Liver (tissue), 7 donors: ENCODE measurements at regions not wholly inside any gene's neighbourhood (a gene's known extent, or its start where the extent isn't known, plus 50 kb on each side); places are given as distances from the start of the nearest gene placed in this dataset.

Source experiments
- DNase-seq: peaks from one replicate; pipeline ENCODE4 v3.0.0-alpha.2; 2017; ENCODE audit warnings: low spot score
- H3K27ac ChIP-seq, 2 donors: one replicate each; pipeline ENCODE4 v1.7.0; 2013; ENCODE audit warnings: inconsistent platforms in 2 of 2, low read length in 2 of 2, control low read depth in 1 of 2, low read depth in 1 of 2, mild to moderate bottlenecking in 1 of 2
- H3K27me3 ChIP-seq, 4 donors: one replicate each; pipeline versions ENCODE4 v1.6.1 to v1.7.0; 2013; ENCODE audit warnings: low read length in 3 of 4, inconsistent platforms in 1 of 4, mild to moderate bottlenecking in 1 of 4, moderate library complexity in 1 of 4; ENCODE audit not compliant: control insufficient read depth in 4 of 4, insufficient read depth in 4 of 4
- H3K36me3 ChIP-seq, 4 donors: one replicate each; pipeline versions ENCODE4 v1.6.1 to v1.7.0; 2013; ENCODE audit warnings: low read length in 3 of 4, mild to moderate bottlenecking in 3 of 4, low read depth in 1 of 4, moderate library complexity in 1 of 4; ENCODE audit not compliant: control insufficient read depth in 4 of 4, insufficient read depth in 3 of 4
- H3K4me1 ChIP-seq, 4 donors: one replicate each; pipeline versions ENCODE4 v1.6.1 to v1.7.0; 2013; ENCODE audit warnings: low read length in 3 of 4, mild to moderate bottlenecking in 3 of 4, moderate library complexity in 1 of 4; ENCODE audit not compliant: control insufficient read depth in 4 of 4, insufficient read depth in 4 of 4
- H3K4me3 ChIP-seq, 3 donors: one replicate each; pipeline versions ENCODE4 v1.6.1 to v1.7.0; 2013; ENCODE audit warnings: low read length in 3 of 3, control low read depth in 1 of 3, low read depth in 1 of 3, mild to moderate bottlenecking in 1 of 3
- H3K9ac ChIP-seq, 2 donors: one replicate each; pipeline ENCODE4 v1.7.0; 2013; ENCODE audit warnings: low read length in 2 of 2, mild to moderate bottlenecking in 2 of 2, moderate library complexity in 2 of 2, control low read depth in 1 of 2, low read depth in 1 of 2
- H3K9me3 ChIP-seq, 4 donors: one replicate each; pipeline versions ENCODE4 v1.6.1 to v1.7.0; 2013; ENCODE audit warnings: low read length in 3 of 4; ENCODE audit not compliant: control insufficient read depth in 4 of 4
- EGR1 ChIP-seq, 2 donors: IDR thresholded peaks; 2 replicates each; pipeline ENCODE4 v1.6.1; 2016 to 2018; ENCODE audit warnings: antibody characterized with exemption in 2 of 2, low read depth in 2 of 2
- FOXA1 ChIP-seq: IDR thresholded peaks from 2 replicates; pipeline ENCODE4 v1.6.1; 2016; ENCODE audit warnings: antibody characterized with exemption
- FOXA2 ChIP-seq: IDR thresholded peaks from 2 replicates; pipeline ENCODE4 v1.6.1; 2016; ENCODE audit warnings: antibody characterized with exemption
- GABPA ChIP-seq, 2 donors: IDR thresholded peaks in 1 of 2; conservative IDR thresholded peaks in 1 of 2; 2 replicates each; pipeline ENCODE4 v1.6.1; 2016; ENCODE audit warnings: antibody characterized with exemption in 2 of 2, mild to moderate bottlenecking in 1 of 2, moderate library complexity in 1 of 2
- HNF4A ChIP-seq, 2 donors: conservative IDR thresholded peaks; 2 replicates each; pipeline ENCODE4 v1.6.1; 2016; ENCODE audit warnings: antibody characterized with exemption in 2 of 2, mild to moderate bottlenecking in 2 of 2
- JUND ChIP-seq, 2 donors: IDR thresholded peaks; 2 replicates each; pipeline ENCODE4 v1.6.1; 2016; ENCODE audit warnings: antibody characterized with exemption in 2 of 2
- NR2F2 ChIP-seq: IDR thresholded peaks from 2 replicates; pipeline ENCODE4 v1.6.1; 2016; ENCODE audit warnings: antibody characterized with exemption
- RAD21 ChIP-seq, 2 donors: IDR thresholded peaks; 2 replicates each; pipeline ENCODE4 v1.6.1; 2016; ENCODE audit warnings: antibody characterized with exemption in 2 of 2, mild to moderate bottlenecking in 2 of 2
- RXRA ChIP-seq, 2 donors: IDR thresholded peaks; 2 replicates each; pipeline ENCODE4 v1.6.1; 2017 to 2018; ENCODE audit warnings: antibody characterized with exemption in 2 of 2, mild to moderate bottlenecking in 1 of 2
- SP1 ChIP-seq: IDR thresholded peaks from 2 replicates; pipeline ENCODE4 v1.6.1; 2018; ENCODE audit warnings: antibody characterized with exemption, mild to moderate bottlenecking
- TAF1 ChIP-seq: conservative IDR thresholded peaks from 2 replicates; pipeline ENCODE4 v1.6.1; 2016; ENCODE audit warnings: antibody characterized with exemption, mild to moderate bottlenecking
- YY1 ChIP-seq: IDR thresholded peaks from 2 replicates; pipeline ENCODE4 v1.6.1; 2016; ENCODE audit warnings: antibody characterized with exemption, mild to moderate bottlenecking
- WGBS: extraction: QIAGEN DNeasy Blood & Tissue Kit; methylation state at CpG from one replicate; pipeline ENCODE4 v1.1.7; 2013; 5-methylcytosine and 5-hydroxymethylcytosine counted together
- TF ChIP-seq, protein P1 (sequence below): IDR thresholded peaks from 2 replicates; pipeline ENCODE4 v1.6.1; 2016; ENCODE audit warnings: antibody characterized with exemption
- TF ChIP-seq, protein P2 (sequence below): IDR thresholded peaks from 2 replicates; pipeline ENCODE4 v1.6.1; 2016; ENCODE audit warnings: antibody characterized with exemption, mild to moderate bottlenecking
- TF ChIP-seq, protein P3 (sequence below): IDR thresholded peaks from 2 replicates; pipeline ENCODE4 v1.6.1; 2016; ENCODE audit warnings: antibody characterized with exemption
- TF ChIP-seq, protein P4 (sequence below): IDR thresholded peaks from 2 replicates; pipeline ENCODE4 v1.6.1; 2016; ENCODE audit warnings: antibody characterized with exemption
- donor health status: healthy.
- donor health status: healthy.
- donor health status: healthy.
- donor health status: healthy.

DNA sequence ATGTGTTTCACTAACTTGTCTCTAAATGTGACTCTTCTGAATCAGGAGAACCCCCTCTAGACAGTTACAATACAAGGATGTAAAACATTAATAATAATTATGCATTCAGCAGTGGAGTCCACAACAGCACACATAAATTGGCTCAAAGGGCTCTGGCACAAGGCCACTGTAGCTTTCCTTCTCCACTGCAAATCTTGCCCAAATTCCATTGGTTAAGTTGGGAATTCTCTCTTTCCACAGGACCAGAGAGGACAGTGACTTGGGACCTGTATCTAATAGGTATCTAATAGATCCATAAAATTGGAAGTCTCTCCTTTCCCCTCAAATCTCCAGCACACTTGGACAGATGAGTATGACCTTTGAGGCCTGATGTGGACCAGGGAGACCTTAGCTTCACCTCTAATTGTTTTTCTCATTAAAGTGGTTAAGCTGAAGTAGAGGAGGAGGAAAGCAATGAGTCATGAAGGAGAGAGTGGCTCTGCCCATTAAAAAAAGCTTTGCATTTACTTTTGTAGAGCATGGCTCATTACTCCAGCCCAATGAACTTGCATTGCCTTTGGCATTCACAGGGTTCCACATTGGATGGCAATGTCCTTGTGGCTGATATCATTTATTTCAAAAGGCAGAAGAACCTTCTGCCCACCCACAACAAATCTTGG lies 72.3 kb upstream of the SH3RF1 start:
- no peak overlapping the region for H3K9ac ChIP-seq
- no peaks in the 10 kb centered on the region for H3K36me3 ChIP-seq
- TF ChIP-seq EGR1 (IDR thresholded peaks at IDR 0.05; ENCODE audit: low read depth in 2 of 2) (no peak), JUND (IDR thresholded peaks at IDR 0.05) (no peak), GABPA (IDR thresholded peaks at IDR 0.05 in 1 of 2, conservative IDR thresholded peaks at IDR 0.05 in 1 of 2) (no peak), SP1 (no peak), RAD21 (IDR thresholded peaks at IDR 0.05) (no peak), YY1 (no peak), HNF4A (conservative IDR thresholded peaks at IDR 0.05) (no peak), RXRA (IDR thresholded peaks at IDR 0.05) (no peak), TAF1 (no peak)
- TF ChIP-seq, protein P1, sequence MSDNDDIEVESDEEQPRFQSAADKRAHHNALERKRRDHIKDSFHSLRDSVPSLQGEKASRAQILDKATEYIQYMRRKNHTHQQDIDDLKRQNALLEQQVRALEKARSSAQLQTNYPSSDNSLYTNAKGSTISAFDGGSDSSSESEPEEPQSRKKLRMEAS: no peak
- TF ChIP-seq, protein P2, sequence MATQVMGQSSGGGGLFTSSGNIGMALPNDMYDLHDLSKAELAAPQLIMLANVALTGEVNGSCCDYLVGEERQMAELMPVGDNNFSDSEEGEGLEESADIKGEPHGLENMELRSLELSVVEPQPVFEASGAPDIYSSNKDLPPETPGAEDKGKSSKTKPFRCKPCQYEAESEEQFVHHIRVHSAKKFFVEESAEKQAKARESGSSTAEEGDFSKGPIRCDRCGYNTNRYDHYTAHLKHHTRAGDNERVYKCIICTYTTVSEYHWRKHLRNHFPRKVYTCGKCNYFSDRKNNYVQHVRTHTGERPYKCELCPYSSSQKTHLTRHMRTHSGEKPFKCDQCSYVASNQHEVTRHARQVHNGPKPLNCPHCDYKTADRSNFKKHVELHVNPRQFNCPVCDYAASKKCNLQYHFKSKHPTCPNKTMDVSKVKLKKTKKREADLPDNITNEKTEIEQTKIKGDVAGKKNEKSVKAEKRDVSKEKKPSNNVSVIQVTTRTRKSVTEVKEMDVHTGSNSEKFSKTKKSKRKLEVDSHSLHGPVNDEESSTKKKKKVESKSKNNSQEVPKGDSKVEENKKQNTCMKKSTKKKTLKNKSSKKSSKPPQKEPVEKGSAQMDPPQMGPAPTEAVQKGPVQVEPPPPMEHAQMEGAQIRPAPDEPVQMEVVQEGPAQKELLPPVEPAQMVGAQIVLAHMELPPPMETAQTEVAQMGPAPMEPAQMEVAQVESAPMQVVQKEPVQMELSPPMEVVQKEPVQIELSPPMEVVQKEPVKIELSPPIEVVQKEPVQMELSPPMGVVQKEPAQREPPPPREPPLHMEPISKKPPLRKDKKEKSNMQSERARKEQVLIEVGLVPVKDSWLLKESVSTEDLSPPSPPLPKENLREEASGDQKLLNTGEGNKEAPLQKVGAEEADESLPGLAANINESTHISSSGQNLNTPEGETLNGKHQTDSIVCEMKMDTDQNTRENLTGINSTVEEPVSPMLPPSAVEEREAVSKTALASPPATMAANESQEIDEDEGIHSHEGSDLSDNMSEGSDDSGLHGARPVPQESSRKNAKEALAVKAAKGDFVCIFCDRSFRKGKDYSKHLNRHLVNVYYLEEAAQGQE: no peak
- H3K27me3 ChIP-seq: no peaks in the 10 kb centered on the region
- H3K27ac ChIP-seq: no peak overlapping the region
- H3K4me1 ChIP-seq: no peaks in the 10 kb centered on the region
- no peak for DNase-seq
- H3K9me3 ChIP-seq: no peaks in the 10 kb centered on the region
- no peak overlapping the region for H3K4me3 ChIP-seq

DNA sequence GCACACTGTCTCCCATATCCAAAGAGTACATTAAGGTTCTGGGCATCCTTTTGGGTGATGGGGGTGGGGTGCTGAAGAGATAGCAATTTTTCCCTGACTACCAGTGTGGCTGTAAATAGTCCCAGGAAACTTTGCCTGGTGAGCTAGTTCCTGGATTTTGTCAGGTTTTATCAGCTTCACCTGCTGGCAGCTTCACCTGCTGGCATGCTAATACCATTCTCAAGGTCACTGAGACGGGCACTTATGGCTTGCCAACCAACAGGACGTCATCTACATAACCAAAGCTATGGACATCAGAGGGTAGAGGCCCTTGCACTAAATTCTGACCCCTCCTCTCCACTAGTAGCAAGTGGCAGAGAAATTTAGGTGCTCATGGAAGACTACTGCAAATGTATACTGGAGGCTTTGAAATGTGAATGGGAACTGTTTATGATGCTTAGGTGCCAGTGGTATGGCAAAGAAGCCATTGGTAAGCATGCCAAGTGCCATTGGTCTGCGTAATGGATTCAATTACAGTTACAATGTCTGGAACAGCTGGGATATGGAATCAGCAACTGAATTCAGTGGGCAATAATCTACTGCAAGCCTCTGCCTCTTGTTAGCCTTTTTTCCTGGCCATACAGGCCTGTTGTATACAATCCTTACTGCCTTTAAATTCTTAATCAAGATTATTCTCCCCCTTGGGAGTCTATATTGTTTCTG lies 71.6 kb upstream of the SH3RF1 start:
- TF ChIP-seq, protein P3, sequence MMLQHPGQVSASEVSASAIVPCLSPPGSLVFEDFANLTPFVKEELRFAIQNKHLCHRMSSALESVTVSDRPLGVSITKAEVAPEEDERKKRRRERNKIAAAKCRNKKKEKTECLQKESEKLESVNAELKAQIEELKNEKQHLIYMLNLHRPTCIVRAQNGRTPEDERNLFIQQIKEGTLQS: no peak
- no peak for TF ChIP-seq FOXA2
- no peak for TF ChIP-seq NR2F2
- TF ChIP-seq, protein P4, sequence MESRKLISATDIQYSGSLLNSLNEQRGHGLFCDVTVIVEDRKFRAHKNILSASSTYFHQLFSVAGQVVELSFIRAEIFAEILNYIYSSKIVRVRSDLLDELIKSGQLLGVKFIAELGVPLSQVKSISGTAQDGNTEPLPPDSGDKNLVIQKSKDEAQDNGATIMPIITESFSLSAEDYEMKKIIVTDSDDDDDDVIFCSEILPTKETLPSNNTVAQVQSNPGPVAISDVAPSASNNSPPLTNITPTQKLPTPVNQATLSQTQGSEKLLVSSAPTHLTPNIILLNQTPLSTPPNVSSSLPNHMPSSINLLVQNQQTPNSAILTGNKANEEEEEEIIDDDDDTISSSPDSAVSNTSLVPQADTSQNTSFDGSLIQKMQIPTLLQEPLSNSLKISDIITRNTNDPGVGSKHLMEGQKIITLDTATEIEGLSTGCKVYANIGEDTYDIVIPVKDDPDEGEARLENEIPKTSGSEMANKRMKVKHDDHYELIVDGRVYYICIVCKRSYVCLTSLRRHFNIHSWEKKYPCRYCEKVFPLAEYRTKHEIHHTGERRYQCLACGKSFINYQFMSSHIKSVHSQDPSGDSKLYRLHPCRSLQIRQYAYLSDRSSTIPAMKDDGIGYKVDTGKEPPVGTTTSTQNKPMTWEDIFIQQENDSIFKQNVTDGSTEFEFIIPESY: no peak
- TF ChIP-seq FOXA1: no peak
- DNase-seq: no peak
- H3K9ac ChIP-seq: no peak overlapping the region
- no peak overlapping the region for H3K4me3 ChIP-seq
- no peaks in the 10 kb centered on the region for H3K4me1 ChIP-seq
- no peak overlapping the region for H3K27ac ChIP-seq
- no peaks in the 10 kb centered on the region for H3K9me3 ChIP-seq
- WGBS: 58% methylated on average over 3 of the region's 3 CpGs
- no peaks in the 10 kb centered on the region for H3K27me3 ChIP-seq
- no peaks in the 10 kb centered on the region for H3K36me3 ChIP-seq
